Epithelial cell of prostate (primary cell): ENCODE measurements at regions not wholly inside any gene's neighbourhood (a gene's known extent, or its start where the extent isn't known, plus 50 kb on each side); places are given as distances from the start of the nearest gene placed in this dataset.
A peak's percentile ranks its signal among the peaks of the same experiment; 100 is the strongest.
"Not testable (repeated sequence)": the region's sequence is repeated elsewhere in the genome, so short reads cannot be mapped to it uniquely, and the experiment has no call there.

Experiments used
- DNase-seq: peaks from one replicate; pipeline ENCODE4 v3.0.0-alpha.2; 2011; ENCODE audit warnings: low read depth, low spot score
- H3K27ac ChIP-seq: fragments of 450-650 bp; 2 replicates; pipeline ENCODE4 v1.5.1; 2017; ENCODE audit warnings: mild to moderate bottlenecking

DNA sequence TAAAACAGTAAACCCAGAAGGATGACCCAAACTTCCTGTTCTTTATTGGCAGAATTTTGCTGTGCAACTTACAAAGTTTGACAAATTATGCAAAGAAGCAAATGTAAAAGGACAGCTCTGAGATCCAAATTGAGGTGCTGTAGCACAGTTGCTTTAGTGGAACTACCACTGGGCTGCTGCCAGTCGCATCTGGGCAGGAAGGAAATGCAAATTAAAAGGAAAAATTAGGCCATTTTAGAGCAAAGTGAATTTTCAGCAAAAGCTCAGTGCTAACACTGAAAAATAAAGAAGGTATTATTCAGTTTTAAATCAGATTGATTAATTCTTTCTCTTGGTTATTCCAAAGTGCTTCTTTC lies 104.5 kb downstream of the ZMAT3 start:
- H3K27ac ChIP-seq = no peak overlapping the region
- DNase-seq = no peak

DNA sequence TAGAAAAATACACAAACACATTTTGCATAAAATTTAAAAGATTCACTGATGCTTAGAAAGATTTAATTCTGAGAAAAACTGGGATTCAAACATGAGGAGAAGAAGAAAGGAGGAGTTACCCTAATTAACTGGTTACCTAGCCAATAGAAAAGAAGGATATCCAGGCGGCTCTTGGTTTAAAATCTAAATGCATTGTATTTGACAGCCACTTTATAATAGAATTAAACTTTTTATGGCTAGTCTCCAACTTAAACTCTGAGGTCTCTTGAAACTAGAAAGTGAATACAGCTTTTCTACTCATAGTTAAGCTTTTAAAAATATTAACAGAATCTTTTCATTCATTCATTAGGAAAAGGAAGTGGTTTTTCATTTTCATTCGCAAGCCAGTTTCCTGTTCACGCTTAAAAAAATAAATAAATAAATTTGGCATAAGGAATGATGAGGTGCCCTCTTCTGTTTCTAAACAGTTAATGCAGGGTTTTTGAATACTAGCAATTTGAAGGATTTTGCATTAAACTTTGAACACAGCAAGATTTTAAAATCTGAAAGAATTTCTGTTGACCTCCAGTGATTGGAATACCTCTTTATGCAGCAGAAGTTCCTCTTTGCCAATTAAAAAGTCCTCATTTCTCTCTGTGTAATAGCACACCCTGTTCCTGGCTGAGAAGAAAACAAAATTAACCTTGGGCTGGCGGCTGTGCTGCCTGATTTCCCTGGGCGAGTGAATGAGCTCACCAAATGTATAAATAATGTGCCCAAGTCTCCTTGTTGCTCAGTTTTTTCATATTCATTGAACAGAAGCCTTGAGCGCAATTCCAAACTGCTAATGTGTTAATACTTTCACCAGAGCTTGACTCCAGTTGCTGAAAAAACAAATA lies 105.1 kb downstream of the ZMAT3 start:
- no peak overlapping the region for H3K27ac ChIP-seq

DNA sequence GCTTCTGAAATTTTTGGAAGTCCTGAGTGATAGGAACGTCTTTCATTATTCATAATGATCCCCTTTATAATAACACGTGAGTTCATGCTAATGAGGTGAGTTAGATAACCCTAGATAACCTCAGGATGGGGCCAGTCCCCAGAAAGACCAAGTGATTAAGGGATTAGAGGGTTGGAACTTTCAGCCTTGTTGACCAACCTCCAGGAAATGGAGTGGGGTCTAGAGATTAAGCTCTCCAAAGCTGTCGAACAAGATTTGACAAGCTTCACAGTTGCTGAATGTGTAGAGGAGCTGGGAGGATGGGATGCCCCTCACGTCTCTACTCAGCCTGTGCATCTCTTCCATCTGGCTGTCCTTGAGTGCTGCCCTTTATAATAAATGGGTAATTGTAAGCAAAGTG lies 107.1 kb downstream of the ZMAT3 start:
- H3K27ac ChIP-seq = no peak overlapping the region
- no peak for DNase-seq

More for the DNA sequence above, 105.1 kb downstream of the ZMAT3 start:
- DNase-seq = no peak

DNA sequence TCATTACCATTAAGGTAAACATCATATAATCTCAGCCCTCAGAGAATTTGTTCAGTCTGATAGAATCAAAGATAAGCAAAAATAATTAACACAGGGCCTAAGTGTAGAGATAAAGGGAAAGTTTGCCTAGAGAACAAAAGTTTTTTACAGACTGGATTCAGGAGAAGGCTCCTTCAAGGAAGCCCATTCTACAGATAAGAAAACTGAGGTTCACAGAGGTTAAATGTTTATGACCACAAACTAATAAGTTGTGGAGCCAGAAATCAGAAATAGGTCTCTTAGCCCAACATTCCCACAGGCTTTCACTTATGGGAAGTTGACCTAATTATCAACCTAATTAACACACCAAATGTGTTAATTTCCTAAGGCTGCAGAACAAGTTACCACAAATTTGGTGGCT lies 110.7 kb downstream of the ZMAT3 start:
- no peak overlapping the region for H3K27ac ChIP-seq
- no peak for DNase-seq

DNA sequence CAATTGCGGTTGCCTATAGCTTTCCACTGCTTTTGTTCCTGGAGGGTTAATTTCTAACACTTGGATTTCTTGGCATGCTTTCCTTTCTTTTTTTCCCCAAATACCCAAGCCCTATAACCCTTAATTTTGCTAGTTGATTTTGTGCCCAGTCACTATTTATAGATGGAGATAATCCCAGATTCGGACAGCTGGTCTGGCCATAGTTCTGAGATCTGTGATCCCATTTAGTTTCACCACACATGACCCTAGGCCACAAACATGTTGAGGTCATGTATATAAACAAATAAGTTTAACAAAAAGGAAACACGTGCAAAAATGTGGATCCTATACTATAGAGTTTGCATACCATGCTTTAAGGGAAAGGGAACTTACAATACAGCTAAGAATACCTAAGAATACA lies 111.4 kb downstream of the ZMAT3 start:
- DNase-seq = no peak

DNA sequence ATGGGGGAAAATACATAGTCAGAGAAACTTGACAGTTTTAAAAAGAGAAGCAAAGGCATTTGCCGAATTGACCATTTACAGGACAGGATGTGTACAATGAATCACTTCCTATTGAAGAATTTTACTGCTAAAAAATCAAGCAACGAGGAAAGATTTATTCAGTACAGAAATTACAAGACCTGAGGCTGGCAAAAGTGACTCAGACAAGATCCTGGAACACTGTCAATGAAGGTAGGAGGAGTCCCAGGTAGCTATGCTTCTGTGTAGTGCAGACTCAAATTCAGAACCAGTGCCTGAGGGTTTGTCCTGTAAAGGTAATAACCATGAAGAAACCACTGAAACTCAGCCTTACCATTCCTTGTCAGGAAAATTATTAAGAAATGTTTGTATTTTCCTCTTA lies 120.9 kb downstream of the ZMAT3 start:
- peak; percentile 69 for DNase-seq
- H3K27ac ChIP-seq = peak overlapping the region; percentile 61

More for the DNA sequence above, 111.4 kb downstream of the ZMAT3 start:
- H3K27ac ChIP-seq = no peak overlapping the region

DNA sequence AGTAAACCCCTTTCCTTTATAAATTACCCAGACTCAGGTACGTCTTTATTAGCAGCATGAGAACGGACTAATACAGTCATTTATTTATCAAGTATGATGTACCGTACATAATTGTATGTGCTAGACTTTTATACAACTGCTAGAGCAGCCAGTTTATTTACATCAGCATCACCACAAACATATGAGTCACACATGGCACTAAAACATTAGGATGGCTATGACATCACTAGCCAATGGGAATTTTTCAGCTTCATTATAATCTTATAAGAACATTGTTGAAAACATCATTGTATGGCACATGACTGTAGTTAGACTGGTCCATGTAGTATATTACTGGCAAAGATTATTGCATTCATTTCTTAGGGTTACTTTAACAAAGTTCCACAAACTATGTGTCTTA lies 121.7 kb downstream of the ZMAT3 start:
- DNase-seq = no peak
- H3K27ac ChIP-seq = peak overlapping the region; percentile 61

DNA sequence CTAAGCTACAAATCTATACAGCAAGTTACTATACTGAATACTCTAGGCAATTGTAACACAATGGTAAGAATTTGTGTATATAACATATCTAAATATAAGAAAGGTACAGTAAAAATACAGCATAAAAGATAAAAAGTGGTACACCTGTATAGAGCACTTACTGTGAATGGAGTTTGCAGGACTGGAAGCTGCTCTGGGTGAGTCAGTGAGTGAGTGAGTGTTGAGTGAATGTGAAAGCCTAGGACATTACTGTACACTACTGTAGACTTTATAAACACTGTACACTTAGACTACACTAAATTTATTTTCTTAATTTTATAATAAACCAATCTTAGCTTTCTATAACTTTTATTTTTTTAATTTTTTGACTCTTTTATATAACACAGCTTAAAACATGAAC lies 123.1 kb downstream of the ZMAT3 start:
- H3K27ac ChIP-seq = no peak overlapping the region
- DNase-seq = no peak

DNA sequence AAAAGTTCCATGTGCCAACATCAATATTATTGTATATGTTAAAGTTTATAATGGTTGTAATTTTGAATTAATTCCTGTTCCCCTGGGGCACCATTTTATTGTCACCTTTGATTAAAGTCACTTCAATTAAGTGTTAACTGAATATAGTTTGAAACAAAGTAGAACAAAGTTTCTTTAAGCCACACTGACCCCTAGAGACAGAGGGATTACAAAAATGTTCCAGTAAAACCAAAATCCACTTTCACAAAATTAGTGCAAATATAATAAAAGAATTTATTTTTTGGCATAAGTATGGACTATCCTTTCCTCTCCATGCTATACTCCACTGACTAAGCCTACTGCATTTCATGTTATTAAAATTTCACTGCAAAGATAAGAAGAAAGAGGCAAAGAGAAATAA lies 123.9 kb downstream of the ZMAT3 start:
- no peak for DNase-seq
- H3K27ac ChIP-seq = no peak overlapping the region

DNA sequence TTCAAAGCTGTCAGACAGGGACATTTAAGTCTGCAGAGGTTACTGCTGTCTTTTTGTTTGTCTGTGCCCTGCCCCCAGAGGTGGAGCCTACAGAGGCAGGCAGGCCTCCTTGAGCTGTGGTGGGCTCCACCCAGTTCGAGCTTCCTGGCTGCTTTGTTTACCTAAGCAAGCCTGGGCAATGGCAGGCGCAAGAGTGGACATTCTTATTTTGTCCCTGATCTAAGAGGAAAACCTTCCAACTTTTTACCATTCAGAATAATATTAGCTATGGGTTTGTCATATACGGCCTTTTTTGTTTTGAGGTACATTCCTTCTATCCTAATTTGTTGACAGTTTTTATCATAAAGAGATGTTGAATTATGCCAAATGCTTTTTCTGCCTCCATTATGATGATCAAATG lies 129.3 kb downstream of the ZMAT3 start:
- DNase-seq = not testable (repeated sequence)
- peak overlapping the region; percentile 44 for H3K27ac ChIP-seq

DNA sequence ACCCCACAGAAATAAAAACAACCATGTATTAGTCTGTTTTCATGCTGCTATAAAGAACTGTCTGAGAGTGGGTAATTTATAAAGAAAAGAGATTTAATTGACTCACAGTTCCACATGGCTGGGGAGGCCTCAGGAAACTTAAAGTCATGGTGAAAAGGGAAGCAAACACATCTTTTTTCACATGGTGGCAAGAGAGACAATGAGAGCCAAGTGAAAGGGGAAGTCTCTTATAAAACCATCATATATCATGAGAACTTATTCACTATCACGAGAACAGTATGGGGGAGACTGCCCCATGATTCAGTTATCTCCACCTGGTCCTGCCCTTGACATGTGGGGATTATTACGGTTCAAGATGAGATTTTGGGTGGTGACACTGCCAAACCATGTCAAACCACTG lies 141.5 kb downstream of the ZMAT3 start:
- DNase-seq = no peak

DNA sequence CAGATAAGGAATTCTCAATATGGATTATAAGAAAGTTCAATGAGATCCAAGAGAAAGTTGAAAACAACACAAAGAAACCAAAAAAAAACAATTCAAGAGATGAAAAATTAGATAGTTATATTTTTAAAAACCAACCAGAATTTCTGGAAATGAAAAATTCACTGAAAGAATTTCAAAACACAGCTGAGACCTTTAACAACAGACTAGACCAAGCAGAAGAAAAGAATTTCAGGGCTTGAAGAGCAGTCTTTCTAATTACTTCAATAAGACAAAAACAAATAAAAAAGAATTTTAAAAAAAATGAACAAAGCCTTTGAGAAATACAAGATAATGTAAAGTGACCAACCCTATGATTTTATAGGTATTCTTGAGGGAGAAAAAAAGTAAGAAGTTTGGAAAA lies 155.4 kb downstream of the ZMAT3 start:
- H3K27ac ChIP-seq = no peak overlapping the region
- no peak for DNase-seq

More for the DNA sequence above, 141.5 kb downstream of the ZMAT3 start:
- no peak overlapping the region for H3K27ac ChIP-seq

DNA sequence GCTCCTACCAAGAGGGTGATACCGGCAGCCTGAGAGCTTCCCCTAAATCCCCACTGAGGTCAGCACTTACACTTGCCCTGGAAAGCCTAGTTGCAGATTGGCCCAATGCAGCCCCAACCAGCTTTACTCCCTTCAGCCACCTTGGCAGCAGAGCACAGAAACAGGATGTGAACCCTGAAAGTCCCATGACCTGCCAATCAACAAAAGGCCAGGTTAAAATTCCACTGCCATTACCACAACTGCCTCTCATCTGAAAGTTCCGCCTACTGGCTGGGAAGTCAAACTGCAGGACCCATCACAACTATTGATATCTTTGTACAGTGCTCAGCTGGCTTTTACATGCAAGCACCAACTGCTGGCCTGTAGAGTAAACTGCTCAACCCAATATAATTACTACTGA lies 156.2 kb downstream of the ZMAT3 start:
- H3K27ac ChIP-seq = no peak overlapping the region
- no peak for DNase-seq

DNA sequence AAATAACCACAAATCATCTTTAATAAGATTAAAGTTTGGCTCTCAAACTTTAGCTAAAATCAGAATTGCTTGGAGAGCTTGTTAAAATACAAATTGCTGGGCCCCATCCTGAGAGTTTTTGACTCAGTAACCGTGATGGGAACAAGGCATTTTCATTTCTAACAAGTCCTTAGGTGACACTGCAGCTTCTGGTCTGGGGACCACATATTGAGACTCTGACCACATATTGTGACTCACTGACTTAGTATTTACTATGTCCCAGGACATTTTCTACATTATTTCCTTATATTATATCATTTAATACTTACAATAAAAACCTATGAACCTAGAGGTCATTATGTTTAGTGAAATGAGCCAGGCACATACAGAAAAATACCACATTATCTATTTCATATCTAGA lies 164.5 kb downstream of the ZMAT3 start:
- DNase-seq = no peak
- H3K27ac ChIP-seq = no peak overlapping the region

DNA sequence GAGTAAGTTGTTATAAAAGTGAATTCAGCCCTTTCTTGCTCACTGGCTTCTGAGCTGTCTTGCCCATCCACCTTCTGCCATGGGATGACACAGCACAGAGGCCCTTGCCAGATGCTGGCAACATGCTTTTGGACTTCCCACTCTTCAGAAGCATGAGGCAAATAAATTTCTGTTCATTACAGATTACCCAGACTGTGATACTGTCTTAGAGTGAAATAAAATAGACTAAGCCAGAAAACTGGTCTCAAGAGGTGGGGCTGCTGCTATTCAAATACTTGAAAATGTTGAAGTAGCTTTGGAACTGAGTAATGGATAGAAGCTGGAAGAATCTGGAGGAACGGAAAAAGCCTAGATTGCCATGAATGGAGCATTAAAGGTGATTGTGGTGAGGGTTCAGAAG lies 170.4 kb downstream of the ZMAT3 start:
- H3K27ac ChIP-seq = no peak overlapping the region
- DNase-seq = no peak

DNA sequence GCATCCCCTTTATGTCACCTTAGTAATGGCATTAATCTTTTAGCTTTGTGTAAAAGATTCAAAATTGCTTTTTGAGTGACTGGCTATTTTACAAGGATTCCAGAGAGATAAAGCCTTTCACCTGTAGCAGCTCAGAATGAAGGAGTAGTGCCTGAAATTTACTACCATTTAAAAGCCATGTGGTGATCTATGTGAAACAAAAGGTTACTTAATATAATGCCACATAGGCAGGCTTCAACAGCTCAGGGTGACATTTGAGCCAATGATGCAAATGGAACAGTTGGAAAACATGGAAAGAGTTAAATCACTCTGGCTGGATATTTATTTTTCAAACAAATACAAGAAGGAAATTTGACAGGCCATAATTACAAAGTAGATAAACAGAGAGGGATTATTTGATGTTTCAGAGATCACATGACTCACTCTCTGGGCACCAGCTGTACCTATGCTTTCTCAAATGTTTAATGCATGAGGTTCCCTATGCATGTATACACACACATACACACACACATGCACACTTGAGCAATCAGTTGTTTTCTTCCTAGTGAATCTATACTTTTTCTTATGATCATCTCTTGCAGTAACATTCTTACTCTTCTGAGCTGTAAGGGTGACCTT lies 171.5 kb downstream of the ZMAT3 start:
- no peak for DNase-seq
- H3K27ac ChIP-seq = no peak overlapping the region

DNA sequence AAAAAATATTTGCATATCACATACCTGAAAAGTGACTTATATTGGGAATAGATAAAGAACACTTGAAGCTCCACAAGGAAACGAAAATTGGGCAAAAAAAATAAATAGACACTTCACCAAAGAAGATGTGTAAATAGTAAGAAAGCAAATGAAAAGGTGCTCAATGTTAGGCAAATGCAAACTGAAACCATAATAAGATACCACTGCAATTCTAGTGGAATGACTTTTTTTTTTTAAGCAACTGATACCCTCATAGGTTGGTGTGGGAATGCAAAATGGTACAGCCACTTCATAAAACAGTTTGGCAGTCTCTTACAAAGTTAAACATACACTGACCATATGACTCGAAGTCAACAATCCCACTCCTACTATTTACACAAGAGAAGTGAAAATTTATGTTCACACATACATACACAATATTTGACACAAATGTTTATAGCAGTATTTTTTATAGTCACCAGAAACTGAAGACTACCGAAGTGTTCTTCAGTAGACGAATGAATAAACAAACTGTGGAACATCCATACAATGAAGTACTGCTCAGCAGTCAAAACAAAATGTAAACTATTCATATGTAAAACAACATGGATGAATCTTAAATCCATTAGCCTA lies 176.3 kb downstream of the ZMAT3 start:
- H3K27ac ChIP-seq = no peak overlapping the region
- DNase-seq = no peak
